Right ventricle myocardium inferior (tissue), 1 donor: ENCODE measurements at regions not wholly inside any gene's neighbourhood (a gene's known extent, or its start where the extent isn't known, plus 50 kb on each side); places are given as distances from the start of the nearest gene placed in this dataset.
A peak's percentile ranks its signal among the peaks of the same experiment; 100 is the strongest.
"Not testable (repeated sequence)": the region's sequence is repeated elsewhere in the genome, so short reads cannot be mapped to it uniquely, and the experiment has no call there.

ENCODE experiments used
- ATAC-seq: fragments of 200-7000 bp; cut with Tn5 transposase; one replicate; pipeline ENCODE4 v1.9.1; 2020; ENCODE audit warnings: mild to moderate bottlenecking, moderate library complexity
- DNase-seq: peaks from one replicate; pipeline ENCODE4 v3.0.0; 2021; ENCODE audit errors: missing footprints
- intact Hi-C: fragments of 100-400 bp; cut with DNase I; formaldehyde crosslinking; loops from one replicate; pipeline ENCODE4 v1.11.0; 2022
- donor health status: DM: no; HTN: yes; CAD: no; lungs with severe emphysema.

- ATAC-seq, intact Hi-C loops: not testable (repeated sequence)
Observed at GRCh38 chr1:101504106-101504505, 267.3 kb downstream of the S1PR1 start.

GRCh38 chr1:101505240-101505639, 268.4 kb downstream of the S1PR1 start:
- ATAC-seq, DNase-seq, intact Hi-C loops: not testable (repeated sequence)

More at GRCh38 chr1:101504106-101504505, 267.3 kb downstream of the S1PR1 start:
- DNase-seq: not testable (repeated sequence)

GRCh38 chr1:101506541-101507164, 269.8 kb downstream of the S1PR1 start:
- ATAC-seq (no peak), DNase-seq (no peak)
- intact Hi-C loops: no loop called here

GRCh38 chr1:101507547-101507971, 270.7 kb downstream of the S1PR1 start:
- peak; percentile 46 for ATAC-seq

GRCh38 chr1:101508913-101509312, 272.1 kb downstream of the S1PR1 start:
- intact Hi-C loops: no loop called here
- no peak for ATAC-seq
- DNase-seq: no peak

More at GRCh38 chr1:101507547-101507971, 270.7 kb downstream of the S1PR1 start:
- intact Hi-C loops: no loop called here
- DNase-seq: no peak

- intact Hi-C loops: no loop called here
- DNase-seq: no peak
- ATAC-seq: peak; percentile 62
Observed at GRCh38 chr1:101509370-101509769, 272.6 kb downstream of the S1PR1 start.

GRCh38 chr1:101511202-101511891, 274.5 kb downstream of the S1PR1 start:
- ATAC-seq (no peak), DNase-seq (no peak)
- intact Hi-C loops: no loop called here

- intact Hi-C loops: no loop called here
Observed at GRCh38 chr1:101520302-101520701, 283.5 kb downstream of the S1PR1 start.

GRCh38 chr1:101522486-101522885, 285.7 kb downstream of the S1PR1 start:
- intact Hi-C loops: no loop called here
- ATAC-seq (no peak), DNase-seq (no peak)

More at GRCh38 chr1:101520302-101520701, 283.5 kb downstream of the S1PR1 start:
- ATAC-seq (no peak), DNase-seq (no peak)

GRCh38 chr1:101526813-101527212, 290.0 kb downstream of the S1PR1 start:
- ATAC-seq (no peak), DNase-seq (no peak)
- intact Hi-C loops: no loop called here

- DNase-seq (no peak), ATAC-seq (no peak)
- intact Hi-C loops: no loop called here
Observed at GRCh38 chr1:101532377-101532776, 295.6 kb downstream of the S1PR1 start.

GRCh38 chr1:101540161-101540560, 303.3 kb downstream of the S1PR1 start:
- no peak for DNase-seq
- intact Hi-C loops: no loop called here
- ATAC-seq: no peak

GRCh38 chr1:101546885-101547284, 310.1 kb downstream of the S1PR1 start:
- ATAC-seq (no peak), DNase-seq (no peak)
- intact Hi-C loops: no loop called here

GRCh38 chr1:101547357-101547756, 310.5 kb downstream of the S1PR1 start:
- DNase-seq (no peak), ATAC-seq (no peak)
- intact Hi-C loops: no loop called here

- ATAC-seq: no peak
- DNase-seq: no peak
- intact Hi-C loops: no loop called here
Observed at GRCh38 chr1:101548376-101548775, 311.6 kb downstream of the S1PR1 start.

GRCh38 chr1:101550581-101550980, 313.8 kb downstream of the S1PR1 start:
- DNase-seq: no peak
- no peak for ATAC-seq
- intact Hi-C loops: no loop called here

GRCh38 chr1:101566883-101567538, 330.2 kb downstream of the S1PR1 start:
- ATAC-seq (no peak), DNase-seq (no peak)
- intact Hi-C loops: loop anchor here (5.0 kb wide), 1 partner anchor 260 kb away; no protein-coding TSS in a partner anchor

- ATAC-seq: no peak
- DNase-seq: no peak
- intact Hi-C loops: loop anchor here (5.0 kb wide), 1 partner anchor 260 kb away; no protein-coding TSS in a partner anchor
Observed at GRCh38 chr1:101567582-101568189, 330.9 kb downstream of the S1PR1 start.

GRCh38 chr1:101587741-101588140, 350.9 kb downstream of the S1PR1 start:
- DNase-seq (peak; percentile 53), ATAC-seq (no peak)
- intact Hi-C loops: no loop called here
